GM23338 (cell line): ENCODE measurements at regions not wholly inside any gene's neighbourhood (a gene's known extent, or its start where the extent isn't known, plus 50 kb on each side); places are given as distances from the start of the nearest gene placed in this dataset.

Experiments used
- ATAC-seq: fragments of 200-7000 bp; cut with Tn5 transposase; 3 replicates; pipeline ENCODE4 v1.9.1; 2020
- DNase-seq: peaks from one replicate; pipeline ENCODE4 v3.0.0-alpha.2; 2015; ENCODE audit warnings: low spot score
- H2AFZ ChIP-seq: fragments of 200-600 bp; sonication (generic); 2 replicates; pipeline ENCODE4 v1.8.0; 2016; ENCODE audit warnings: antibody characterized with exemption, mild to moderate bottlenecking, moderate library complexity
- H3F3A ChIP-seq: fragments of 200-600 bp; sonication (generic); replicated peaks from 2 replicates; pipeline ENCODE4 v1.8.0; 2017; ENCODE audit warnings: antibody characterized with exemption, mixed run types, low read depth
- H3K27ac ChIP-seq: fragments of 200-600 bp; sonication (generic); 2 replicates; pipeline ENCODE4 v1.6.1; 2016; ENCODE audit warnings: low read depth
- H3K27me3 ChIP-seq: fragments of 200-600 bp; sonication (generic); 2 replicates; pipeline ENCODE4 v1.8.0; 2016; ENCODE audit warnings: mild to moderate bottlenecking, mixed run types, moderate library complexity; ENCODE audit not compliant: insufficient read depth
- H3K36me3 ChIP-seq: fragments of 200-600 bp; sonication (generic); 2 replicates; pipeline ENCODE4 v1.8.0; 2016; ENCODE audit warnings: mild to moderate bottlenecking; ENCODE audit not compliant: insufficient read depth
- H3K4me1 ChIP-seq: fragments of 200-600 bp; sonication (generic); 2 replicates; pipeline ENCODE4 v1.8.0; 2016; ENCODE audit warnings: mild to moderate bottlenecking, moderate library complexity; ENCODE audit not compliant: insufficient read depth
- H3K4me2 ChIP-seq: fragments of 200-600 bp; sonication (generic); 2 replicates; pipeline ENCODE4 v1.7.1; 2017; ENCODE audit warnings: mixed run types
- H3K4me3 ChIP-seq: fragments of 200-600 bp; sonication (generic); 2 replicates; pipeline ENCODE4 v1.6.1; 2016; ENCODE audit warnings: mixed run types
- H3K79me2 ChIP-seq: fragments of 200-600 bp; sonication (generic); replicated peaks from 2 replicates; pipeline ENCODE4 v1.8.0; 2017; ENCODE audit warnings: mild to moderate bottlenecking; ENCODE audit not compliant: insufficient read depth
- H3K9me2 ChIP-seq: fragments of 200-600 bp; sonication (generic); 2 replicates; pipeline ENCODE4 v1.8.0; 2017; ENCODE audit not compliant: insufficient read depth
- H4K20me1 ChIP-seq: fragments of 200-600 bp; sonication (generic); replicated peaks from 2 replicates; pipeline ENCODE4 v1.8.0; 2017; ENCODE audit warnings: mild to moderate bottlenecking; ENCODE audit not compliant: insufficient read depth
- H3K27ac Mint-ChIP-seq: 2 replicates; pipeline ENCODE4 v1.8.0; 2020; ENCODE audit warnings: inconsistent platforms, mild to moderate bottlenecking, moderate library complexity, mixed read lengths
- H3K27me3 Mint-ChIP-seq: 3 replicates; pipeline ENCODE4 v1.8.0; 2022; ENCODE audit warnings: low read depth, mild to moderate bottlenecking, moderate library complexity, mixed read lengths, inconsistent platforms; ENCODE audit not compliant: insufficient read depth, poor library complexity
- H3K36me3 Mint-ChIP-seq: 3 replicates; pipeline ENCODE4 v1.8.0; 2021; ENCODE audit warnings: low read depth, mild to moderate bottlenecking, inconsistent platforms, moderate library complexity, mixed read lengths
- H3K4me1 Mint-ChIP-seq: 3 replicates; pipeline ENCODE4 v1.8.0; 2020; ENCODE audit warnings: mild to moderate bottlenecking, inconsistent platforms, mixed read lengths
- H3K4me3 Mint-ChIP-seq: 3 replicates; pipeline ENCODE4 v1.8.0; 2021; ENCODE audit warnings: moderate library complexity, mild to moderate bottlenecking, inconsistent platforms, mixed read lengths
- H3K9me3 Mint-ChIP-seq: 3 replicates; pipeline ENCODE4 v1.8.0; 2020; ENCODE audit warnings: moderate library complexity, mild to moderate bottlenecking, inconsistent platforms, mixed read lengths
- CREB1 ChIP-seq: fragments of 250-450 bp; sonication (Bioruptor Pico); IDR thresholded peaks from 2 replicates; pipeline ENCODE4 v1.5.0; 2020; ENCODE audit warnings: low read depth, mild to moderate bottlenecking, moderate library complexity
- ETS1 ChIP-seq: IDR thresholded peaks from 2 replicates; pipeline ENCODE4 v1.6.1; 2016; ENCODE audit warnings: antibody characterized with exemption
- EZH2 ChIP-seq: fragments of 200-600 bp; sonication (generic); IDR thresholded peaks from one replicate; pipeline ENCODE4 v1.8.0; 2017; ENCODE audit warnings: antibody characterized with exemption, mild to moderate bottlenecking, low read depth; ENCODE audit not compliant: unreplicated experiment
- EZH2phosphoT487 ChIP-seq: fragments of 200-600 bp; sonication (generic); IDR thresholded peaks from one replicate; pipeline ENCODE4 v1.8.1; 2018; ENCODE audit warnings: antibody characterized with exemption; ENCODE audit not compliant: unreplicated experiment
- STAT1 ChIP-seq: IDR thresholded peaks from one replicate; pipeline ENCODE4 v1.6.1; 2016; ENCODE audit warnings: antibody characterized with exemption; ENCODE audit not compliant: unreplicated experiment
- ZNF114 ChIP-seq: fragments of 250-450 bp; sonication (Bioruptor Pico); IDR thresholded peaks from 2 replicates; pipeline ENCODE4 v1.5.0; 2020; ENCODE audit warnings: mild to moderate bottlenecking, moderate library complexity
- ZNF331 ChIP-seq: fragments of 250-450 bp; sonication (Bioruptor Pico); IDR thresholded peaks from 2 replicates; pipeline ENCODE4 v1.5.0; 2020; ENCODE audit warnings: low read depth, mild to moderate bottlenecking, moderate library complexity
- ZNF462 ChIP-seq: fragments of 250-450 bp; sonication (Bioruptor Pico); IDR thresholded peaks from 2 replicates; pipeline ENCODE4 v1.5.0; 2020; ENCODE audit warnings: mild to moderate bottlenecking, moderate library complexity

- no peak for TF ChIP-seq ZNF462 (CRISPR knock-in tag)
- no peak for TF ChIP-seq EZH2phosphoT487
- TF ChIP-seq ZNF331 (CRISPR knock-in tag): no peak
These were observed 1009.4 kb downstream of the TLE1 start (continued) for GRCh38 chr9:80679916-80680315.

- TF ChIP-seq EZH2 (no peak), ZNF331 (CRISPR knock-in tag) (no peak), CREB1 (CRISPR knock-in tag) (no peak), ZNF114 (CRISPR knock-in tag) (no peak), EZH2phosphoT487 (no peak), ETS1 (no peak), STAT1 (no peak)
- no peak for ATAC-seq
- H3K36me3 Mint-ChIP-seq: no peaks in the 10 kb centered on the region
- no peaks in the 10 kb centered on the region for H3K27me3 ChIP-seq
- H3K27me3 Mint-ChIP-seq: no peaks in the 10 kb centered on the region
- H3K27ac ChIP-seq: no peak overlapping the region
- H4K20me1 ChIP-seq: no peaks in the 10 kb centered on the region
- no peak for DNase-seq
- no peaks in the 10 kb centered on the region for H3F3A ChIP-seq
- no peaks in the 10 kb centered on the region for H3K36me3 ChIP-seq
- H2AFZ ChIP-seq: no peak overlapping the region
- no peak overlapping the region for H3K27ac Mint-ChIP-seq
- H3K79me2 ChIP-seq: no peaks in the 10 kb centered on the region
- no peak overlapping the region for H3K4me2 ChIP-seq
- H3K4me3 ChIP-seq: no peak overlapping the region
- H3K4me3 Mint-ChIP-seq: no peak overlapping the region
- no peaks in the 10 kb centered on the region for H3K4me1 ChIP-seq
- H3K4me1 Mint-ChIP-seq: no peaks in the 10 kb centered on the region
- H3K9me3 Mint-ChIP-seq: no peaks in the 10 kb centered on the region
- H3K9me2 ChIP-seq: no peaks in the 10 kb centered on the region
These were observed 1010.4 kb downstream of the TLE1 start for GRCh38 chr9:80678906-80679305.
